Vagina (tissue), 2 donors: ENCODE measurements at regions not wholly inside any gene's neighbourhood (a gene's known extent, or its start where the extent isn't known, plus 50 kb on each side); places are given as distances from the start of the nearest gene placed in this dataset.

Source experiments
- POLR2AphosphoS5 ChIP-seq, 2 donors: sonication (generic); formaldehyde crosslinking; IDR thresholded peaks; one replicate each; pipeline ENCODE4 v1.9.0; 2017; ENCODE audit warnings: antibody characterized with exemption in 2 of 2, mild to moderate bottlenecking in 2 of 2, low read depth in 1 of 2; ENCODE audit not compliant: insufficient read depth in 1 of 2
- TF ChIP-seq, protein P1 (sequence below), 3 experiments: fragments of 450-650 bp in 2 of 3; fragments of 200-600 bp in 1 of 3; sonication (generic) in 1 of 3; IDR thresholded peaks; one replicate each; pipeline ENCODE4 v1.5.1; 2017 to 2019; ENCODE audit warnings: antibody characterized with exemption in 3 of 3, mild to moderate bottlenecking in 2 of 3, moderate library complexity in 2 of 3

DNA sequence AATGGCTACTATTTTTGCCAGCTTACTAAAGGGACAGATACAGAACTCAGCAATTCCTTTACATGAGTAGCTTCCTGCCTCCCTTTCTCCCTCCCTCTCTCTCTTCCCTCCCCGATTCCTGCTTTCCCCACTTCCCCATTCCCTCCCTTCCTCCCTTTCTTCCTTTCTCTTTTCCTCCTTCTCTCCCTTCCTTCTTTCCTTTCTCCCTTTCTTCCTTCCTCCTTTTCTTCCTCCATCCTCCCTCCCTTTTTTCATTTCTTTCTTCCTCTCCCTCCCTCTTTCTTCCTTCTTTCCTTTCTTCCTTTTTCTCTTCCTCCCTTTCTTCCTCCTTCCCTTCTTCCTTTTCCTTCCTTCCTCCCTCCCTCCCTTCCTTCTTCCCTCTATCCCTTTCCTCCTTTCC lies 178.1 kb downstream of the RNF144B start:
- TF ChIP-seq, protein P1, sequence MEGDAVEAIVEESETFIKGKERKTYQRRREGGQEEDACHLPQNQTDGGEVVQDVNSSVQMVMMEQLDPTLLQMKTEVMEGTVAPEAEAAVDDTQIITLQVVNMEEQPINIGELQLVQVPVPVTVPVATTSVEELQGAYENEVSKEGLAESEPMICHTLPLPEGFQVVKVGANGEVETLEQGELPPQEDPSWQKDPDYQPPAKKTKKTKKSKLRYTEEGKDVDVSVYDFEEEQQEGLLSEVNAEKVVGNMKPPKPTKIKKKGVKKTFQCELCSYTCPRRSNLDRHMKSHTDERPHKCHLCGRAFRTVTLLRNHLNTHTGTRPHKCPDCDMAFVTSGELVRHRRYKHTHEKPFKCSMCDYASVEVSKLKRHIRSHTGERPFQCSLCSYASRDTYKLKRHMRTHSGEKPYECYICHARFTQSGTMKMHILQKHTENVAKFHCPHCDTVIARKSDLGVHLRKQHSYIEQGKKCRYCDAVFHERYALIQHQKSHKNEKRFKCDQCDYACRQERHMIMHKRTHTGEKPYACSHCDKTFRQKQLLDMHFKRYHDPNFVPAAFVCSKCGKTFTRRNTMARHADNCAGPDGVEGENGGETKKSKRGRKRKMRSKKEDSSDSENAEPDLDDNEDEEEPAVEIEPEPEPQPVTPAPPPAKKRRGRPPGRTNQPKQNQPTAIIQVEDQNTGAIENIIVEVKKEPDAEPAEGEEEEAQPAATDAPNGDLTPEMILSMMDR (IDR thresholded peaks at IDR 0.05) = no peak
- no peak for TF ChIP-seq POLR2AphosphoS5 (IDR thresholded peaks at IDR 0.05; ENCODE audit: insufficient read depth in 1 of 2, low read depth in 1 of 2)
